Common myeloid progenitor, CD34-positive (primary cell): ENCODE measurements at regions not wholly inside any gene's neighbourhood (a gene's known extent, or its start where the extent isn't known, plus 50 kb on each side); places are given as distances from the start of the nearest gene placed in this dataset.

Experiments
- CTCF ChIA-PET: fragments of 350-600 bp; sonication (Branson Sonifier 250); formaldehyde crosslinking; loops from one replicate; lab custom pipeline; 2021; ENCODE audit warnings: antibody characterized with exemption; lab: Charles Lee
- POLR2A ChIA-PET: fragments of 350-600 bp; sonication (Branson Sonifier 250); formaldehyde crosslinking; loops from one replicate; lab custom pipeline; 2021; ENCODE audit warnings: antibody characterized with exemption; lab: Charles Lee
- DNase-seq, 3 donors: peaks; one replicate each; pipeline versions ENCODE4 v3.0.0 to v3.0.0-alpha.2; 2013
- H3K27ac ChIP-seq, 2 experiments: 1 replicate in 1 of 2; 2 replicates in 1 of 2; pipeline ENCODE4 v1.7.0; 2013; ENCODE audit warnings: inconsistent platforms in 2 of 2, low read length in 2 of 2, mild to moderate bottlenecking in 2 of 2, low read depth in 1 of 2, moderate library complexity in 1 of 2; ENCODE audit not compliant: severe bottlenecking in 2 of 2, insufficient read depth in 1 of 2, poor library complexity in 1 of 2
- H3K27me3 ChIP-seq, 5 experiments: replicated peaks in 2 of 5; 1 replicate in 3 of 5; 2 replicates in 2 of 5; pipeline versions ENCODE4 v1.6.1 to v1.7.0; 2013; ENCODE audit warnings: low read length in 4 of 5, mild to moderate bottlenecking in 2 of 5, moderate library complexity in 2 of 5, inconsistent platforms in 1 of 5; ENCODE audit not compliant: insufficient read depth in 5 of 5, control insufficient read depth in 4 of 5
- H3K36me3 ChIP-seq, 4 experiments: 1 replicate in 2 of 4; 2 replicates in 2 of 4; pipeline versions ENCODE4 v1.6.1 to v1.7.0; 2013; ENCODE audit warnings: low read length in 3 of 4, control low read depth in 1 of 4, mild to moderate bottlenecking in 1 of 4; ENCODE audit not compliant: control insufficient read depth in 4 of 4, insufficient read depth in 4 of 4
- H3K4me1 ChIP-seq, 4 experiments: 1 replicate in 3 of 4; 2 replicates in 1 of 4; pipeline versions ENCODE4 v1.6.1 to v1.7.1; 2013; ENCODE audit warnings: low read length in 3 of 4, mild to moderate bottlenecking in 3 of 4, control low read depth in 1 of 4, inconsistent platforms in 1 of 4, moderate library complexity in 1 of 4; ENCODE audit not compliant: control insufficient read depth in 4 of 4, insufficient read depth in 4 of 4; ENCODE audit errors: control extremely low read depth in 1 of 4
- H3K4me3 ChIP-seq, 7 experiments: 1 replicate in 4 of 7; 2 replicates in 3 of 7; pipeline versions ENCODE4 v1.5.1 to v1.7.0; 2013; ENCODE audit warnings: mild to moderate bottlenecking in 7 of 7, low read length in 6 of 7, moderate library complexity in 6 of 7, inconsistent platforms in 2 of 7, low read depth in 2 of 7, control low read depth in 1 of 7; ENCODE audit not compliant: insufficient read depth in 4 of 7, control insufficient read depth in 1 of 7; ENCODE audit errors: extremely low read depth in 1 of 7
- H3K9me3 ChIP-seq, 5 experiments: 1 replicate in 4 of 5; 2 replicates in 1 of 5; pipeline versions ENCODE4 v1.6.1 to v1.7.1; 2013; ENCODE audit warnings: low read length in 4 of 5, mild to moderate bottlenecking in 2 of 5, inconsistent platforms in 1 of 5, low read depth in 1 of 5, moderate library complexity in 1 of 5; ENCODE audit not compliant: control insufficient read depth in 4 of 5, insufficient read depth in 2 of 5; ENCODE audit errors: control extremely low read depth in 1 of 5
- WGBS: methylation state at CpG from one replicate; pipeline ENCODE4 v1.1.5; 2013; ENCODE audit not compliant: insufficient coverage; 5-methylcytosine and 5-hydroxymethylcytosine counted together

- no peaks in the 10 kb centered on the region for H3K36me3 ChIP-seq
- CTCF ChIA-PET = interaction anchor here (0.6 to 1.5 kb wide), 2 partner anchors 13 to 40 kb away, joined by 3 read pairs; no protein-coding TSS in a partner anchor
- H3K4me3 ChIP-seq = no peak overlapping the region
- POLR2A ChIA-PET = no interaction called here
- peaks cover 0 to 11% (median 4%) of the 10 kb centered on the region in 5 experiments for H3K9me3 ChIP-seq
- no peaks in the 10 kb centered on the region for H3K27me3 ChIP-seq
- H3K27ac ChIP-seq = peak overlapping the region in 1 of 2 experiments; percentile 15
- no CpG with 5 or more reads among the region's 2 CpGs for WGBS
- H3K4me1 ChIP-seq = peaks cover 0 to 23% (median 6%) of the 10 kb centered on the region in 4 experiments
- peak in 2 of 3 donors; percentile 34 to 49 for DNase-seq
These were observed 59.4 kb upstream of the CITED2 start for GRCh38 chr6:139433631-139434419.

- no peak for DNase-seq
- no peaks in the 10 kb centered on the region for H3K27me3 ChIP-seq
- no peak overlapping the region for H3K4me3 ChIP-seq
- H3K9me3 ChIP-seq = peaks cover 0 to 11% (median 4%) of the 10 kb centered on the region in 5 experiments
- ChIA-PET POLR2A (no interaction called here), CTCF (no interaction called here)
- no peaks in the 10 kb centered on the region for H3K36me3 ChIP-seq
- peaks cover 0 to 26% (median 5%) of the 10 kb centered on the region in 4 experiments for H3K4me1 ChIP-seq
- H3K27ac ChIP-seq = no peak overlapping the region
These were observed 57.1 kb upstream of the CITED2 start for GRCh38 chr6:139431602-139431956.

DNA sequence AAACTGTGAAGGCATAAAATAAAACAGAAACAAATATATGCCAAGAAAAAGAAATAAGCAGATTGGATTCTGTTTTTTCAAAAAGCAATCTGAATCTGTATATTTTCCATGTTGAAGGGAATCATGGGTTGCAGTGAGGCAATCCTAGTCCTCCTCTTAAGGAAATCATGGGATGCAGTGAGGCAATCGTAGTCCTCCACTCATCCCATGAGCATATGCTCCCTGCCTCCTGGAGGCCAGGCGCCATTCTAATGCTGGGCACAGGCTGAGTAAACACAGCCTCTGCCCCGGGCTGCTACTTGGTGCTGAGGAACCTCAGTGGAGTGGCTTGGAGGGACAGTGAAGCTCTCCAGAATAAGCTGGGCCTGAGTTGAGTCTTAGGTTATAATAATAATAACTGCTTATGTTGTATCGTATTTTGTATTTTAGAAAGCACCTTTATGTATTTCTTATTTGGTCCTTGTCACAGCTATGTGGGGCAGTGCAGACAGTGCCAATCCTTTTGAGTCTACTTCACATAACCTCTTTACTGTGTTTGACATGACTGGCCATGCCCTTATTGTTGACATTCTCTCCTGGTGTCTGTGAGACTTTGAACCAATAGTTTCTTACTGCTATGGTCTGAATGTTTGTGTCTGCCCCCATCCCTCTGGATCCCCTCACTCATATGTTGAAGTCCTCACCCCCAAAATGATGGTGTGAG lies 56.6 kb upstream of the CITED2 start:
- CTCF ChIA-PET = no interaction called here
- POLR2A ChIA-PET = no interaction called here
- H3K36me3 ChIP-seq = no peaks in the 10 kb centered on the region
- H3K27me3 ChIP-seq = no peaks in the 10 kb centered on the region
- no peak for DNase-seq
- WGBS = 100% methylated on average over 2 of the region's 4 CpGs
- peaks cover 0 to 31% (median 6%) of the 10 kb centered on the region in 4 experiments for H3K4me1 ChIP-seq
- H3K4me3 ChIP-seq = no peak overlapping the region
- H3K9me3 ChIP-seq = peaks cover 0 to 11% (median 4%) of the 10 kb centered on the region in 5 experiments
- no peak overlapping the region for H3K27ac ChIP-seq

- no peak overlapping the region for H3K27ac ChIP-seq
- DNase-seq = peak in 1 of 3 donors; percentile 33
- CTCF ChIA-PET = interaction anchor here (1.3 to 1.5 kb wide), 2 partner anchors 9 to 18 kb away, joined by 3 to 4 read pairs; no protein-coding TSS in a partner anchor
- no peaks in the 10 kb centered on the region for H3K27me3 ChIP-seq
- H3K36me3 ChIP-seq = no peaks in the 10 kb centered on the region
- POLR2A ChIA-PET = no interaction called here
- H3K9me3 ChIP-seq = peaks cover 0 to 11% (median 4%) of the 10 kb centered on the region in 5 experiments
- WGBS = 96% methylated on average over 4 of the region's 7 CpGs
- no peak overlapping the region for H3K4me3 ChIP-seq
- H3K4me1 ChIP-seq = peaks cover 0 to 33% (median 6%) of the 10 kb centered on the region in 4 experiments
These were observed 55.2 kb upstream of the CITED2 start for GRCh38 chr6:139429580-139430145.

GRCh38 chr6:139427199-139427598 lies 52.8 kb upstream of the CITED2 start:
- Histone ChIP-seq H3K36me3 (no peaks in the 10 kb centered on the region), H3K4me3 (no peak overlapping the region)

GRCh38 chr6:139426795-139427194 lies 52.3 kb upstream of the CITED2 start:
- H3K4me1 ChIP-seq = peaks cover 0 to 44% (median 9%) of the 10 kb centered on the region in 4 experiments
- H3K4me3 ChIP-seq = no peak overlapping the region
- H3K36me3 ChIP-seq = no peaks in the 10 kb centered on the region
- no peaks in the 10 kb centered on the region for H3K27me3 ChIP-seq
- H3K27ac ChIP-seq = no peak overlapping the region
- 96% methylated on average over 9 of the region's 9 CpGs for WGBS
- ChIA-PET CTCF (interaction anchor here (1.1 kb wide), 1 partner anchor 53 kb away, joined by 3 read pairs; no protein-coding TSS in a partner anchor), POLR2A (no interaction called here)
- DNase-seq = no peak
- peaks cover 0 to 5% (median 4%) of the 10 kb centered on the region in 5 experiments for H3K9me3 ChIP-seq

More at GRCh38 chr6:139427199-139427598, 52.8 kb upstream of the CITED2 start:
- Histone ChIP-seq H3K27ac (no peak overlapping the region), H3K27me3 (no peaks in the 10 kb centered on the region), H3K4me1 (peaks cover 0 to 40% (median 7%) of the 10 kb centered on the region in 4 experiments), H3K9me3 (peaks cover 0 to 9% (median 4%) of the 10 kb centered on the region in 5 experiments)
- ChIA-PET CTCF (no interaction called here), POLR2A (no interaction called here)
- no peak for DNase-seq
